GM12878 (cell line): ENCODE measurements at regions not wholly inside any gene's neighbourhood (a gene's known extent, or its start where the extent isn't known, plus 50 kb on each side); places are given as distances from the start of the nearest gene placed in this dataset.

ENCODE experiments used
- LARP7 ChIP-seq: fragments of 450-650 bp; IDR thresholded peaks from 2 replicates; pipeline ENCODE4 v1.6.1; 2017; ENCODE audit warnings: mild to moderate bottlenecking
- MTA3 ChIP-seq: IDR thresholded peaks from 2 replicates; pipeline ENCODE4 v1.6.1; 2012; ENCODE audit warnings: low read length, inconsistent platforms, borderline replicate concordance
- RAD21 ChIP-seq: IDR thresholded peaks from 2 replicates; pipeline ENCODE4 v1.6.1; 2011; ENCODE audit warnings: mild to moderate bottlenecking, low read depth, low read length, moderate library complexity; ENCODE audit not compliant: insufficient read depth
- RAD51 ChIP-seq: fragments of 450-650 bp; IDR thresholded peaks from 2 replicates; pipeline ENCODE4 v1.6.1; 2016; ENCODE audit warnings: moderate library complexity, mild to moderate bottlenecking, inconsistent platforms
- RCOR1 ChIP-seq: conservative IDR thresholded peaks from 2 replicates; pipeline ENCODE4 v1.6.1; 2012; ENCODE audit warnings: low read depth, low read length, improper control_type of control experiment
- SPI1 ChIP-seq: IDR thresholded peaks from 2 replicates; pipeline ENCODE4 v1.6.1; 2011; ENCODE audit warnings: low read depth, mild to moderate bottlenecking, low read length, moderate library complexity, borderline replicate concordance; ENCODE audit not compliant: insufficient read depth
- ZNF217 ChIP-seq: fragments of 450-650 bp; IDR thresholded peaks from 2 replicates; pipeline ENCODE4 v1.6.1; 2017; ENCODE audit warnings: antibody characterized with exemption, mild to moderate bottlenecking
- TF ChIP-seq, protein P1 (sequence below): IDR thresholded peaks from 2 replicates; pipeline ENCODE4 v1.6.1; 2012; ENCODE audit warnings: improper control_type of control experiment, low read depth, low read length; ENCODE audit not compliant: insufficient replicate concordance

DNA sequence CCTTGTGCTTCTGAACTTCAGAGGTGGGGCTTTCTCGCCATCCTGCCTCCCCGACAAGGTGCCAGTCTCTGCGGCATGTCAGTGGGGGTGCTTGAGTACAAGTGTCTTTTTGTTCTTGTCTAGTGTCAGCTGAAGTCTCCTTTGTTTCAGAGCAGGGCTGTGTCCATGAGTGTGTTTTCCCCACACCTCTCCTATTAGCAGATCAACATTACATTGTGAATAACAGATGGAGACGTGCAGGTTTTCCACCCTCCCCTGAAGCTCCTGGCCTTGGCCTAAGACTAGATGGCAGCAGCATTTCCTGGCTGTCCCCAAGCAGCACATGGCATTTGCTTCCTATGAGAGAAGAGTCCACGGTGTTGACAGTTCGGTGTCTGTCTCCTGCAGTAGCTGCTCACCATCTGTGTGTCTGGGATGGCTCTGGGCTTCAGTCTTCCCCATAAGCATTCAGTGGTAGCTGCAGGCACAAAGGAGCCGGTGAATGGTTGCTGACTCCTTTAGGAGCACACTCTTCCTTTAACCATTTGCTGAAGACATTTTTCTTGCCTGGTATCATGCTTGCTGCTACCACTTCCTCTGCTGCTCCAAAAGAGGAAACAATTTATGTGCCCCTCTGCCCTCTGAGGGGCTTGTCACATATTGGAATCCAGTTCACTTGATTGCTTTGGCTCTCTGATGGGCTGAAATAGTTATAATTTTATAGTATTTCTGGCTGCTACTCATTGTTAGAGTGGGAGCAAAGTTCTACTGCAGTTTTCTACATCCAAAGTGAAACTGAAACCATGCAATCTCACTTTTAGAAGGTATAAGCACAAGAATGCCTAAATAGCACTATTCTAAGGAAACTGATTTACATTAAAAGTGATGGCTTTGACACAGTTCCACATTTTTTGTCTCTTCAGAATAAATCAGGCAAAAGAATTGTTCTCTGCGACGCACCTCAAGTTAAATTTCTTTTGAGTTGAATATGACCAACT lies 913.0 kb downstream of the C6orf118 start (continued):
- TF ChIP-seq MTA3, result no peak
- no peak for TF ChIP-seq RAD21
- TF ChIP-seq, protein P1, sequence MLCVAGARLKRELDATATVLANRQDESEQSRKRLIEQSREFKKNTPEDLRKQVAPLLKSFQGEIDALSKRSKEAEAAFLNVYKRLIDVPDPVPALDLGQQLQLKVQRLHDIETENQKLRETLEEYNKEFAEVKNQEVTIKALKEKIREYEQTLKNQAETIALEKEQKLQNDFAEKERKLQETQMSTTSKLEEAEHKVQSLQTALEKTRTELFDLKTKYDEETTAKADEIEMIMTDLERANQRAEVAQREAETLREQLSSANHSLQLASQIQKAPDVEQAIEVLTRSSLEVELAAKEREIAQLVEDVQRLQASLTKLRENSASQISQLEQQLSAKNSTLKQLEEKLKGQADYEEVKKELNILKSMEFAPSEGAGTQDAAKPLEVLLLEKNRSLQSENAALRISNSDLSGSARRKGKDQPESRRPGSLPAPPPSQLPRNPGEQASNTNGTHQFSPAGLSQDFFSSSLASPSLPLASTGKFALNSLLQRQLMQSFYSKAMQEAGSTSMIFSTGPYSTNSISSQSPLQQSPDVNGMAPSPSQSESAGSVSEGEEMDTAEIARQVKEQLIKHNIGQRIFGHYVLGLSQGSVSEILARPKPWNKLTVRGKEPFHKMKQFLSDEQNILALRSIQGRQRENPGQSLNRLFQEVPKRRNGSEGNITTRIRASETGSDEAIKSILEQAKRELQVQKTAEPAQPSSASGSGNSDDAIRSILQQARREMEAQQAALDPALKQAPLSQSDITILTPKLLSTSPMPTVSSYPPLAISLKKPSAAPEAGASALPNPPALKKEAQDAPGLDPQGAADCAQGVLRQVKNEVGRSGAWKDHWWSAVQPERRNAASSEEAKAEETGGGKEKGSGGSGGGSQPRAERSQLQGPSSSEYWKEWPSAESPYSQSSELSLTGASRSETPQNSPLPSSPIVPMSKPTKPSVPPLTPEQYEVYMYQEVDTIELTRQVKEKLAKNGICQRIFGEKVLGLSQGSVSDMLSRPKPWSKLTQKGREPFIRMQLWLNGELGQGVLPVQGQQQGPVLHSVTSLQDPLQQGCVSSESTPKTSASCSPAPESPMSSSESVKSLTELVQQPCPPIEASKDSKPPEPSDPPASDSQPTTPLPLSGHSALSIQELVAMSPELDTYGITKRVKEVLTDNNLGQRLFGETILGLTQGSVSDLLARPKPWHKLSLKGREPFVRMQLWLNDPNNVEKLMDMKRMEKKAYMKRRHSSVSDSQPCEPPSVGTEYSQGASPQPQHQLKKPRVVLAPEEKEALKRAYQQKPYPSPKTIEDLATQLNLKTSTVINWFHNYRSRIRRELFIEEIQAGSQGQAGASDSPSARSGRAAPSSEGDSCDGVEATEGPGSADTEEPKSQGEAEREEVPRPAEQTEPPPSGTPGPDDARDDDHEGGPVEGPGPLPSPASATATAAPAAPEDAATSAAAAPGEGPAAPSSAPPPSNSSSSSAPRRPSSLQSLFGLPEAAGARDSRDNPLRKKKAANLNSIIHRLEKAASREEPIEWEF, result no peak
- TF ChIP-seq RAD51, result no peak
- TF ChIP-seq ZNF217, result no peak
- no peak for TF ChIP-seq RCOR1
- TF ChIP-seq LARP7, result no peak
- TF ChIP-seq SPI1, result no peak
